Transverse colon (tissue), 4 donors: ENCODE measurements at regions not wholly inside any gene's neighbourhood (a gene's known extent, or its start where the extent isn't known, plus 50 kb on each side); places are given as distances from the start of the nearest gene placed in this dataset.

Source experiments
- CTCF ChIP-seq, 5 experiments: fragments of 200-600 bp in 3 of 5; fragments of 450-650 bp in 2 of 5; sonication (generic) in 3 of 5; IDR thresholded peaks; 1 replicate in 2 of 5; 2 replicates in 3 of 5; pipeline ENCODE4 v1.5.1; 2016 to 2017; ENCODE audit warnings: antibody characterized with exemption in 5 of 5, inconsistent platforms in 3 of 5, mild to moderate bottlenecking in 2 of 5, moderate library complexity in 1 of 5
- POLR2AphosphoS5 ChIP-seq, 3 donors: sonication (generic); formaldehyde crosslinking; IDR thresholded peaks; one replicate each; pipeline ENCODE4 v1.6.1; 2016; ENCODE audit warnings: antibody characterized with exemption in 3 of 3

- TF ChIP-seq CTCF (IDR thresholded peaks at IDR 0.05) (no peak), POLR2AphosphoS5 (IDR thresholded peaks at IDR 0.05) (no peak)
These were observed 75.9 kb upstream of the RALGAPA2 start for GRCh38 chr20:20788308-20788707.
